Psoas muscle (tissue), 7 donors: ENCODE measurements at regions not wholly inside any gene's neighbourhood (a gene's known extent, or its start where the extent isn't known, plus 50 kb on each side); places are given as distances from the start of the nearest gene placed in this dataset.

Experiments
- ATAC-seq, 4 donors: fragments of 200-7000 bp; cut with Tn5 transposase; one replicate each; pipeline ENCODE4 v1.9.1; 2020; ENCODE audit warnings: moderate library complexity in 3 of 4, mild to moderate bottlenecking in 2 of 4
- DNase-seq, 2 donors: peaks; one replicate each; pipeline ENCODE4 v3.0.0-alpha.2; 2020
- H3K27ac ChIP-seq: fragments of 200-600 bp; one replicate; pipeline ENCODE4 v1.8.0; 2022
- H3K27me3 ChIP-seq, 3 donors: fragments of 200-600 bp in 1 of 3; one replicate each; pipeline versions ENCODE4 v1.6.1 to v1.8.0; 2013 to 2022; ENCODE audit warnings: low read length in 2 of 3, mild to moderate bottlenecking in 2 of 3, moderate library complexity in 1 of 3; ENCODE audit not compliant: insufficient read depth in 3 of 3
- H3K36me3 ChIP-seq, 2 donors: fragments of 200-600 bp in 1 of 2; one replicate each; pipeline versions ENCODE4 v1.6.1 to v1.8.0; 2013 to 2022; ENCODE audit warnings: low read depth in 1 of 2, mild to moderate bottlenecking in 1 of 2, moderate library complexity in 1 of 2; ENCODE audit not compliant: insufficient read depth in 1 of 2
- H3K4me1 ChIP-seq: fragments of 200-600 bp; one replicate; pipeline ENCODE4 v1.8.0; 2022
- H3K4me3 ChIP-seq: fragments of 200-600 bp; one replicate; pipeline ENCODE4 v1.8.0; 2022; ENCODE audit warnings: mild to moderate bottlenecking
- H3K9me3 ChIP-seq: fragments of 200-600 bp; one replicate; pipeline ENCODE4 v1.8.0; 2022
- WGBS, 3 donors: extraction: QIAGEN DNeasy Blood & Tissue Kit; methylation state at CpG; one replicate each; pipeline versions ENCODE4 v1.1.6 to v1.1.7; 2013; 5-methylcytosine and 5-hydroxymethylcytosine counted together
- intact Hi-C, 2 donors: fragments of 100-400 bp; cut with DNase I; formaldehyde crosslinking; loops; one replicate each; pipeline versions ENCODE4 v1.11.0 to v1.14.2; 2022
- TF ChIP-seq, protein P1 (sequence below): fragments of 200-600 bp; IDR thresholded peaks from one replicate; pipeline ENCODE4 v1.8.0; 2022; ENCODE audit warnings: antibody characterized with exemption
- donor health status: healthy with polysubstance abuse.
- donor health status: DM: no; HTN: no; CAD: no; lungs with moderate emphysema.
- donor health status: Bipolar disorder and iron deficiency.
- donor health status: healthy.
- donor health status: DM: yes; HTN: yes; CAD: no.
- donor health status: DM: no; HTN: no; CAD: no.
- donor health status: DM: yes; HTN: yes; CAD: no.

DNA sequence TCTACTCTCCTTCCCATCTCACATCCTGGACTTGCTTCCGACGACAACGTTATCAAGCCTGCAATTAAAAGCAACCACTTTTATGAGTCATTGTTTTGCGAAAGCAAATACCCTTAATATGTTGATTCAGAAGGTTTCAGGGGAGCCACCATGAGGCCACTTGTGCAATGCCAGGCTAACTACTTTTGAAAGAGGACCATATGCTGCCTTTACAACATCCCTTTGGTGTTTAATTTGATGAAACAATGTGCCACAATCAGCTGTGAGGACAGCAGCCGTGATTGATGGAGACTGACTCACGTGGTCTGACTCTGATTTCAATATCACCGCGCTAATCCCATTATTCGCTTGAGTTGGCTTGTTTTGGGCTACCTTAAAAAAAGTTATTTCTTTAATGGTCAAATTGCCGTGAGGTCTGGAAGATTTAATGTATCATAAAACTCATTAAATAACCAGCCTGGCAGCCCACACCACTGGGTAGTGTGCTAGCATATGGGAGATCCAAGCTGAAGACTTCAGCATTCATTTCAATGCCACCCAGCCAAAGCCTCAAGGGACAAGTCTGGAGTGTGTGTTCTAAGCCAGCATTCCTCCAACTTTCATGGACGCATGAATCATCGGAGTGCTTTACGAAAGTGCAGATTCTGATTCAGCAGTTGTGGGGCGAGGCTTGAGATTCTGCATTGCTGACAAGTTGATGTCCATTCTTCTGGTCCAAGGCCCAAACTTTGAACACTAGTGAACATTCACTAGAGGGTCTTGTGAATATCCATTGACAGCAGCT, 73.3 kb upstream of the PAXBP1 start:
- Histone ChIP-seq H3K27ac (no peak overlapping the region), H3K4me3 (no peak overlapping the region), H3K4me1 (no peaks in the 10 kb centered on the region), H3K36me3 (no peaks in the 10 kb centered on the region), H3K9me3 (no peaks in the 10 kb centered on the region), H3K27me3 (peaks cover 2 to 22% (median 4%) of the 10 kb centered on the region in 3 donors)
- intact Hi-C loops: no loop called here
- DNase-seq: no peak
- ATAC-seq: peak in 3 of 4 donors; percentile 19 to 50 (median 40)
- TF ChIP-seq, protein P1, sequence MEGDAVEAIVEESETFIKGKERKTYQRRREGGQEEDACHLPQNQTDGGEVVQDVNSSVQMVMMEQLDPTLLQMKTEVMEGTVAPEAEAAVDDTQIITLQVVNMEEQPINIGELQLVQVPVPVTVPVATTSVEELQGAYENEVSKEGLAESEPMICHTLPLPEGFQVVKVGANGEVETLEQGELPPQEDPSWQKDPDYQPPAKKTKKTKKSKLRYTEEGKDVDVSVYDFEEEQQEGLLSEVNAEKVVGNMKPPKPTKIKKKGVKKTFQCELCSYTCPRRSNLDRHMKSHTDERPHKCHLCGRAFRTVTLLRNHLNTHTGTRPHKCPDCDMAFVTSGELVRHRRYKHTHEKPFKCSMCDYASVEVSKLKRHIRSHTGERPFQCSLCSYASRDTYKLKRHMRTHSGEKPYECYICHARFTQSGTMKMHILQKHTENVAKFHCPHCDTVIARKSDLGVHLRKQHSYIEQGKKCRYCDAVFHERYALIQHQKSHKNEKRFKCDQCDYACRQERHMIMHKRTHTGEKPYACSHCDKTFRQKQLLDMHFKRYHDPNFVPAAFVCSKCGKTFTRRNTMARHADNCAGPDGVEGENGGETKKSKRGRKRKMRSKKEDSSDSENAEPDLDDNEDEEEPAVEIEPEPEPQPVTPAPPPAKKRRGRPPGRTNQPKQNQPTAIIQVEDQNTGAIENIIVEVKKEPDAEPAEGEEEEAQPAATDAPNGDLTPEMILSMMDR: no peak
- 33 to 44% (median 40%) methylated on average over 14 of the region's 14 CpGs for WGBS, 3 donors

DNA sequence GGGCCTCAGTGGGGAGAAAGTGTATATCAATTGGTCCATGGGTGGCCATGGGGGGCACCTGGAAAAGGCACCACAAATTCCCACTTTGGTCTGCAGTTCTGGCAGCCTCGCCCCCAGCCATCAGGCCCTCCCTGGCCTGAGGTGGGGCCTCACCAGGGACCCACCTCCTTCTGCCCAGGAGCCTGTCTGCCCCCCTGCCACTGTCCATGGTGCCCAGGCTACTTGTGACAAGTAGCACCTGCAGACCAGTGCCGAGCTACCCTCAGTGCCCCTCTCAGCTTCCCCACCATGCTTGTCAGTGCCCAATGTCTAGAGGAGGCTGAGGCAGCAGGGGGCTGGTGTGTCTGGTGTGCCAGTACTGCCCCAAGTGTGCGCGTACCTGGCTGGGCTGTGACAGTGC, 87.1 kb upstream of the PAXBP1 start:
- Histone ChIP-seq H3K4me3 (no peak overlapping the region), H3K27ac (no peak overlapping the region), H3K27me3 (peaks cover 0 to under 1% (median 0%) of the 10 kb centered on the region in 3 donors), H3K4me1 (no peaks in the 10 kb centered on the region), H3K36me3 (no peaks in the 10 kb centered on the region), H3K9me3 (no peaks in the 10 kb centered on the region)
- DNase-seq: no peak
- intact Hi-C loops: no loop called here
- 94 to 98% (median 96%) methylated on average over 4 of the region's 4 CpGs for WGBS, 3 donors
- TF ChIP-seq, protein P1: no peak
- no peak for ATAC-seq

DNA sequence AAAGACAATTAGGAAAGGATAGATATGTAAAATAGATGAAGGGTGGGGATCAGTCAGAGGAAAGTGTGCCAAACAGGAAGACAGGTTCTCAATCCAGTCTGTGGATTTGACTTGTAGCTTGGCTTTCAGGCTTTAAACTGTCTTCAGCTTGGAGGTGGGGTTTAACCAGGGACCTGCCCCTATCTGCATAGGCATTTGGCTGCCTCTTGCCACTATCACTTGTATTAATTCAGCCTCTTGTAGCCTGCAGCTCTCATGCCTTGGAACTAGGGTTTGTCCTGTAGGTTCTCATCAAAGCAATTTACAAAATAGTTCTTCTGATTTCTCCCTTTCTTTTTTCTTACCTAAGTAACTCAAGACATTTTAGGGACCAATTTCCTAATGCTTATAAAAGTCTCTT, 88.8 kb upstream of the PAXBP1 start:
- intact Hi-C loops: no loop called here
- TF ChIP-seq, protein P1: no peak
- no peaks in the 10 kb centered on the region for H3K9me3 ChIP-seq
- ATAC-seq (no peak), DNase-seq (no peak)
- no peaks in the 10 kb centered on the region for H3K36me3 ChIP-seq
- peaks cover 0 to 6% (median 0%) of the 10 kb centered on the region in 3 donors for H3K27me3 ChIP-seq
- no peak overlapping the region for H3K4me3 ChIP-seq
- H3K4me1 ChIP-seq: no peaks in the 10 kb centered on the region
- no peak overlapping the region for H3K27ac ChIP-seq

DNA sequence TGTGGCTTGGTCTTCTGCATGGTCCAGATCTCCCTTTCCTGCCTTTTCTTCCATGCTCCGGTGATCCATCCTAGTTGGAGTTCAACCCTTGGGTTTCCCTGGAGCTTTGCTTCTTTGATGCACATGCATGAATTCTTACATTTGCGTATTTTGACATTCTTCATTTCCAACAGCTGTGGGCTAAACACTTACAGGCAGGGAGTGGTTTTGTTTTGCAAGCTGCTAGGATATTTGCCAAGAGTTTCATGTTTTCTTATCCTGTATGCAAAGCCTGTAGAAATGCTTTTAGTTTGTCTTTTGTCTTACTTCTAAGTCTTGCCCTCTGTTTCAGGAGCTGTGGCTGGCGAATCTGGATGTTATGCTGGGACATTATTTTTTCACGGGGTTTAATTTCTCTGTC, 90.3 kb upstream of the PAXBP1 start:
- WGBS, 3 donors: 22 to 28% (median 27%) methylated on average over 4 of the region's 4 CpGs
- no peak for DNase-seq
- intact Hi-C loops: no loop called here
- Histone ChIP-seq H3K4me1 (no peaks in the 10 kb centered on the region), H3K9me3 (no peaks in the 10 kb centered on the region), H3K27ac (no peak overlapping the region), H3K27me3 (peaks cover 0 to 6% (median 0%) of the 10 kb centered on the region in 3 donors), H3K36me3 (no peaks in the 10 kb centered on the region), H3K4me3 (no peak overlapping the region)
- TF ChIP-seq, protein P1: no peak
- ATAC-seq: no peak

DNA sequence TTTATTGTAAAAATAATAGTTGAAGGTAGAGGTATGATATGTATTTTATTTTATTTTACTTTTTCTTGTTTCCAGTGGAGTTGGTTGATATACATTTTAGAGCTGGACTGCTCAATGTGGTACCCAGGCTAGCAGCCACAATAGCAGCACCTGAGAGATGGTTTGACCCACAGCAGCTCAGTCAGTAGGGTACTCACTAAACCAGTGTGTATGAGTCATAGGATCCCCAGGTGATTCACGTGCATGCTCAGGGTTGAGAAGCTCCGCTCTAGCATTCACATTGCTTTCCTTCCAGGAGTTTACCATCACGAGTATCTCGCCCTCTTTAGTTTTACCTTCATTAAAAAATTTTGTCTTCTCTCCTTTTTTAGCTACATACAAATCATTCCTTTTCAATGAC, 96.0 kb upstream of the PAXBP1 start:
- Histone ChIP-seq H3K9me3 (no peaks in the 10 kb centered on the region), H3K4me3 (no peak overlapping the region), H3K27me3 (peaks cover 0 to 16% (median 0%) of the 10 kb centered on the region in 3 donors), H3K36me3 (no peaks in the 10 kb centered on the region), H3K27ac (no peak overlapping the region), H3K4me1 (no peaks in the 10 kb centered on the region)
- TF ChIP-seq, protein P1: no peak
- WGBS, 3 donors: 75 to 78% (median 77%) methylated on average over 4 of the region's 4 CpGs
- DNase-seq (no peak), ATAC-seq (no peak)
- intact Hi-C loops: no loop called here
